Endodermal cell (in vitro differentiated cells): ENCODE measurements at regions not wholly inside any gene's neighbourhood (a gene's known extent, or its start where the extent isn't known, plus 50 kb on each side); places are given as distances from the start of the nearest gene placed in this dataset.
"Not testable (repeated sequence)": the region's sequence is repeated elsewhere in the genome, so short reads cannot be mapped to it uniquely, and the experiment has no call there.

ENCODE experiments used
- DNase-seq: peaks from one replicate; pipeline ENCODE4 v3.0.0-alpha.2; 2017
- H3K27ac ChIP-seq: 2 replicates; pipeline ENCODE4 v1.5.1; 2013; ENCODE audit warnings: mild to moderate bottlenecking, low read depth, low read length, moderate library complexity
- H3K27me3 ChIP-seq: 2 replicates; pipeline ENCODE4 v1.6.1; 2013; ENCODE audit warnings: mild to moderate bottlenecking, low read length, moderate library complexity; ENCODE audit not compliant: insufficient read depth, control insufficient read depth, poor library complexity, severe bottlenecking
- H3K36me3 ChIP-seq: 2 replicates; pipeline ENCODE4 v1.7.0; 2013; ENCODE audit warnings: mild to moderate bottlenecking, low read length, moderate library complexity; ENCODE audit not compliant: control insufficient read depth, insufficient read depth
- H3K4me1 ChIP-seq: one replicate; pipeline ENCODE4 v1.7.0; 2013; ENCODE audit warnings: low read length; ENCODE audit not compliant: control insufficient read depth, insufficient read depth
- H3K4me3 ChIP-seq: 2 replicates; pipeline ENCODE4 v1.5.1; 2013; ENCODE audit warnings: mild to moderate bottlenecking, low read length, moderate library complexity
- H3K9ac ChIP-seq: 2 replicates; pipeline ENCODE4 v1.6.1; 2013; ENCODE audit warnings: mild to moderate bottlenecking, low read length, moderate library complexity; ENCODE audit not compliant: poor library complexity, severe bottlenecking; ENCODE audit errors: extremely low read depth
- H3K9me3 ChIP-seq: 2 replicates; pipeline ENCODE4 v1.6.1; 2013; ENCODE audit warnings: mild to moderate bottlenecking, low read length, moderate library complexity; ENCODE audit not compliant: control insufficient read depth
- H3K27ac Mint-ChIP-seq: 2 replicates; pipeline ENCODE4 v1.8.0; 2020; ENCODE audit warnings: mixed read lengths
- H3K27me3 Mint-ChIP-seq: 2 replicates; pipeline ENCODE4 v1.8.0; 2021; ENCODE audit warnings: mild to moderate bottlenecking, mixed read lengths; ENCODE audit not compliant: insufficient read depth
- H3K36me3 Mint-ChIP-seq: 2 replicates; pipeline ENCODE4 v1.8.0; 2020; ENCODE audit warnings: low read depth, mixed read lengths
- H3K4me1 Mint-ChIP-seq: 2 replicates; pipeline ENCODE4 v1.8.0; 2020; ENCODE audit warnings: mixed read lengths
- H3K4me3 Mint-ChIP-seq: 2 replicates; pipeline ENCODE4 v1.8.0; 2020; ENCODE audit warnings: mild to moderate bottlenecking, moderate library complexity, mixed read lengths
- H3K9me3 Mint-ChIP-seq: 2 replicates; pipeline ENCODE4 v1.8.0; 2020; ENCODE audit warnings: mild to moderate bottlenecking, mixed read lengths
- CTCF ChIP-seq: fragments of 200-600 bp; sonication (generic); conservative IDR thresholded peaks from 2 replicates; pipeline ENCODE4 v1.5.0; 2021; ENCODE audit warnings: antibody characterized with exemption, mild to moderate bottlenecking
- WGBS, 2 experiments: methylation state at CpG; one replicate each; pipeline versions ENCODE4 v1.1.5 to v1.1.7; 2013; ENCODE audit warnings: missing lambda C conversion rate in 2 of 2, mixed read lengths in 1 of 2; ENCODE audit not compliant: insufficient coverage in 1 of 2, insufficient read length in 1 of 2; 5-methylcytosine and 5-hydroxymethylcytosine counted together

DNA sequence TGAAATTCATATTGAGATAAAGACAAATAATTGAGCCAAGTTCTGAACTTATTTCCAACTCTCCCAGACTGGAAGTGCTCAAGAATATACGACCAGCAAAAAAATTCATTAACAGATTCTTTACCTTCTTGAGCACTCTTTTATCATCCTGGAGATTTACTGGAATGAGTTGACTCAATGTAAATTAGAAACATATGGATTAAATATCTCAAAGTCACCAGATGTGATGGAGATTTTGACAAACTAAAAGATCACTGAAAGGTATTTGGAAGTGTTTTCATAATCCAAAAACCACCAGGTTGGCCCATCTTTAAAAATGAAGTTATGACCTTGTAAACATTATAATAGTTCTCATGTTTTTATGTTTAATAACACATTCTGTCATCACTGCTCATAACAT, 433.2 kb upstream of the RASGRP1 start:
- Histone ChIP-seq H3K4me1 (no peaks in the 10 kb centered on the region), H3K9me3 (peaks cover 2% of the 10 kb centered on the region), H3K27ac (no peak overlapping the region), H3K4me3 (no peak overlapping the region), H3K27me3 (peaks cover 48% of the 10 kb centered on the region), H3K9ac (no peak overlapping the region), H3K36me3 (no peaks in the 10 kb centered on the region)
- no peak overlapping the region for H3K27ac Mint-ChIP-seq
- H3K36me3 Mint-ChIP-seq, result no peaks in the 10 kb centered on the region
- no peak for DNase-seq
- H3K4me1 Mint-ChIP-seq, result peaks cover 15% of the 10 kb centered on the region
- H3K4me3 Mint-ChIP-seq, result no peak overlapping the region
- H3K9me3 Mint-ChIP-seq, result peaks cover 4% of the 10 kb centered on the region
- WGBS, 2 experiments, result 100% methylated on average over 1 of the region's 1 CpG; no CpG with 5 or more reads in 1 of the 2 experiments
- H3K27me3 Mint-ChIP-seq, result peaks cover 5% of the 10 kb centered on the region
- no peak for TF ChIP-seq CTCF

DNA sequence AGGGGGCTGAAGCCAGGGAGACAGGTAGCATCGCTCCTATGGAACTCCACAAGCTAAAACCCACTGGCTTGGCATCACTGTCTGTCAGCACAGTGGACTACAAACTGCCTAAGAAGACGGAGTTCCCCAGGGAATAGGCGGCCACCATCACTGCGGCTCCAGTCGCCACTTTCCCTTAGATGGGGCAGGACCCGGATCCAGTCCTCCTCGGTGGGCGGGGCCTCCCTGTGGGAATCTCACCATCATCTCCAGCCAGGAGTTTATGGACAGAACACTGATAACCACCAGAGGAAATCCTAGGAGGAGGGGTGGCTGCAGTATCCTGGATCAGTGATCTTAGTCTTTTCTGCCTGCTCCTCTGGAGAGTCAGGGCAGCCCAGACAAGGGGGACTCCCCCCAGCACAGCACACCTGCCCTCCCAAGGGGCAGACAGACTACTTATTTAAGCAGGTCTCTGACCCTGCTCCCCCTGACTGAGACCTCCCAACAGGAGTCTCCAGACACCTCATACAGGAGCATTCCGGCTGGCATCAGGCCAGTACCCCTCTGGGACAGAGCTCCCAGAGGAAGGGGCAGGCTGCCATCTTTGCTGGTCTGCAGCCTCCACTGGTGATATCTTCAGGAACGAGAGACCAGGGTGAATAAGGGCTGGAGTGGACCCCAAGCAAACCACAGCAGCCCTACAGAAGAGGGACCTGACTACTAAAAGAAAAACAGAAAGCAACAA, 435.6 kb upstream of the RASGRP1 start:
- Mint-ChIP-seq H3K9me3 (peaks cover 7% of the 10 kb centered on the region), H3K27ac (no peak overlapping the region), H3K4me3 (no peak overlapping the region), H3K4me1 (peaks cover 6% of the 10 kb centered on the region), H3K36me3 (no peaks in the 10 kb centered on the region), H3K27me3 (peaks cover 10% of the 10 kb centered on the region)
- H3K9me3 ChIP-seq, result peaks cover 8% of the 10 kb centered on the region
- no peak overlapping the region for H3K9ac ChIP-seq
- no peak for TF ChIP-seq CTCF
- peaks cover 42% of the 10 kb centered on the region for H3K27me3 ChIP-seq
- no peaks in the 10 kb centered on the region for H3K4me1 ChIP-seq
- no peaks in the 10 kb centered on the region for H3K36me3 ChIP-seq
- no peak for DNase-seq
- no peak overlapping the region for H3K4me3 ChIP-seq
- 88 to 93% methylated on average over 4 to 10 of the region's 10 CpGs for WGBS, 2 experiments
- no peak overlapping the region for H3K27ac ChIP-seq

DNA sequence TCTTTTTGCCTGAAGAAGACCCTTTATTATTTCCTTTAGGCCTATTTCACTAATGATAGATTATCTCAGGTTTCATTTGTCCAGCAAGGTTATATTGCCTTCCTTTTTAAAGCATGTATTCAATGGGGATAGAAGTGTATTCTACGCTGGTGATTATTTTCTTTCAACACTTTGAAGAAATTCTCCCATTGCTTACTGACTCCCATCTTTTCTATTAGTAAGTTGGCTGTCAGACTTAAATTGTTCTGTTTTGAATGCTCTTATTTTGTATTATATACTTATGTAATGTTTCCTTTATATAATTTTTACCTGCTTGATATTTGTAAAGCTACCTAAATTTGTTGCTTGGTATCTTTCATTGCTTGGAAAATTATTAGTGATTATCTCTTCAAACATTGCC, 445.1 kb upstream of the RASGRP1 start:
- DNase-seq, result no peak
- Histone ChIP-seq H3K36me3 (no peaks in the 10 kb centered on the region), H3K27ac (no peak overlapping the region), H3K9ac (no peak overlapping the region), H3K4me1 (no peaks in the 10 kb centered on the region), H3K27me3 (no peaks in the 10 kb centered on the region), H3K4me3 (no peak overlapping the region), H3K9me3 (peaks cover 51% of the 10 kb centered on the region)
- H3K27me3 Mint-ChIP-seq, result no peaks in the 10 kb centered on the region
- no CpG with 5 or more reads among the region's 1 CpG for WGBS, 2 experiments
- H3K36me3 Mint-ChIP-seq, result peaks cover 3% of the 10 kb centered on the region
- no peak for TF ChIP-seq CTCF
- no peak overlapping the region for H3K4me3 Mint-ChIP-seq
- peaks cover 48% of the 10 kb centered on the region for H3K9me3 Mint-ChIP-seq
- H3K4me1 Mint-ChIP-seq, result no peaks in the 10 kb centered on the region
- no peak overlapping the region for H3K27ac Mint-ChIP-seq

DNA sequence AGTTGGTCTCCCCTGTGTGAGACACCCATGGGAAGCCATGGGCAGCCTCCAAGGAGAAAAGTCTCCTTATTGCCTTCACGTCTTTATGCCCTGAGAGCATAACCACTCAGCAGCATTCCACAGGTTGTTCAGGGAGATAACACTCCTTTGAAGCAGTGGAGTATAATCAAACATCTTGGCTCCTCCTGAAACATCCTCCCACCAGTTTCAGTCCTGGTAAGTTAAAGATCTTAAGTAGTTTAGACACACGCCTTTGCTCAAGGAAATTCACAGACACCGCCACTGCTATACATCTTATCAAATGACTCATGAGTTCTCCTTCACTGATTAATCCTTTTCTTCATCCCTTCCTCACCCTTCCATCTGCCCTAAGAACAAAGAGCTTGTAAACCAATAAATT, 446.5 kb upstream of the RASGRP1 start:
- H3K9me3 ChIP-seq, result peaks cover 52% of the 10 kb centered on the region
- H3K9me3 Mint-ChIP-seq, result peaks cover 39% of the 10 kb centered on the region
- not testable (repeated sequence) for H3K4me3 Mint-ChIP-seq, H3K27ac ChIP-seq, H3K4me1 ChIP-seq, DNase-seq, H3K36me3 ChIP-seq, H3K9ac ChIP-seq, H3K27me3 ChIP-seq, H3K4me3 ChIP-seq, H3K36me3 Mint-ChIP-seq, H3K27me3 Mint-ChIP-seq, H3K4me1 Mint-ChIP-seq, H3K27ac Mint-ChIP-seq
- 84 to 86% methylated on average over 3 of the region's 3 CpGs for WGBS, 2 experiments
